CD4-positive, alpha-beta T cell treated with Interleukin-17A for 1 hour (primary cell): ENCODE measurements at regions not wholly inside any gene's neighbourhood (a gene's known extent, or its start where the extent isn't known, plus 50 kb on each side); places are given as distances from the start of the nearest gene placed in this dataset.
"Not testable (repeated sequence)": the region's sequence is repeated elsewhere in the genome, so short reads cannot be mapped to it uniquely, and the experiment has no call there.

ENCODE experiments used
- DNase-seq: peaks from one replicate; pipeline ENCODE4 v3.0.0-alpha.2; 2020

GRCh38 chr2:199216253-199216652 lies 241.5 kb downstream of the SATB2 start:
- DNase-seq: no peak

DNA sequence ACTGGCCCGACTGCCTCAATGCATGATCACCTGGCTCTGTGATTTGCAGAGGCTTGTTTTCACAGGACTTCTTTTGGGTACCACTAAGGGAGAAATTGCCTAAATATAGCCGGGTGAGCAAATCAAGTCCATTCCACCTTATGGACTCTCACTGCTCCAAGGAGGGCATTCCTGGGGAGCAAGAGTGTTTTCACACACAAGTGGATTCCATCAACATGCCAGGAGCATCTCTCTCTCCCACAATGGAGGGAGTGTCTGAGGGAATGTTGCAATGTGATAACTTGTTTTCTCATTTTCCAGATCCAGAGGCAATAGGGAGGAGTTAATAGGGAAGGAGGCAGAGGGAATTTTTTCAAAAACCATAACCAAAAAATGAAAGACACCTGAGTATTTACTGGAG lies 250.7 kb downstream of the SATB2 start:
- no peak for DNase-seq

GRCh38 chr2:199206536-199206935 lies 251.2 kb downstream of the SATB2 start:
- DNase-seq: no peak

- DNase-seq: no peak
These were observed 254.8 kb downstream of the SATB2 start for GRCh38 chr2:199202964-199203363.

DNA sequence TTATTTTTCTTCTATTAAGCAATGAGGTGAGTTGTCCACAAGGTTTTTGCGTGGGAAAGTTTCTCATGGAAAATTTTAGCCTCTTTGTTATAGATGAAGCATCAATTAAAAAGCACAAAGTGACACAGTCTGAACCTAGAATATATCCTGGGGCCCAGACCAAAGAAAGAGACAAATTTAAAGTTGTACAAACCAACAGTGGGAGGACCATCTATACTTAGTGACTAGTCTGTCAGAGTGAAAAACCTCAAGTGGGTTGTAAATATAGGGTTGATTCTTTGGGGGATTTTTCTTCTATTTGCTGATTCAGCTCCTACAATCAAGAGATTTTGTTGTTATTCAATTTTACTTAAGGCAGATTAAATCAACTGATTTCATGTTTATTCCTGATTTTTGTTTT lies 256.2 kb downstream of the SATB2 start:
- DNase-seq: no peak

GRCh38 chr2:199199797-199200196 lies 257.9 kb downstream of the SATB2 start:
- DNase-seq: no peak

DNA sequence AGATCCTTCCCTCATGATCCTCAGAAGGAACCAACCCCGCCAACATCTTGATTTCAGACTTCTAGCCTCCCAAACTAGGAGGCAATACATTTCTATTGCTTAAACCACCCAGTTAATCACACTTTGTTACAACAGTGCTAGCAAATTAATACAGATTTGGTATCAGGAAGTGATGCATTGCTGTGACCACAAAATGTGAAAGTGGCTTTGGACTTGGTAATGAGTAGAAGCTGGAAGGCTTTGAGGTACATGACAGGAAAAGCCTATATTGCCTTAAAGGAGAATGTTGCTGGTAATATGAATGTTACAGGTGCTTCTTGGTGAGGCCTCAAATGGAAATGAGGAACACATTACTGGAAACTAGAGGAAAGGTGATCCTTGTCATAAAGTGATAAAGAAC lies 260.3 kb downstream of the SATB2 start:
- no peak for DNase-seq

DNA sequence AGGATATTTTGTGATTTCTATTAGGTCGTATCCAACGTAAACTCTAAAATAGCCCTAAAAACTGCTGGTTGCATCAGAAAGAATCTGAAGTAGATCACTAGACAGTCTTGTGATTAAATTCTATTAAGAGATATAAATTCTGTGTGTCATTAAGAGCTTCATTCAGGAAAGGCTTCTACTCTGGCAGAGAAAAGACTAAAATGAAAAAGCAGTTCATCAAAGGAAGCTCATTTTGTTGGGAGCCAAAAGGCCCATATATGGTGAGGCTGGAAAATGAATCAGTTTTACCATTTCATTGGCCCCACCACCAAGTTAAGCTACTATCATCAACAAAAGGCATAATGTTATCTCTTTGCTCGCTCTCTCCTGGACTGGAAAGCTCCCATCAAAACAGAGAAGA lies 261.1 kb downstream of the SATB2 start:
- DNase-seq: no peak

DNA sequence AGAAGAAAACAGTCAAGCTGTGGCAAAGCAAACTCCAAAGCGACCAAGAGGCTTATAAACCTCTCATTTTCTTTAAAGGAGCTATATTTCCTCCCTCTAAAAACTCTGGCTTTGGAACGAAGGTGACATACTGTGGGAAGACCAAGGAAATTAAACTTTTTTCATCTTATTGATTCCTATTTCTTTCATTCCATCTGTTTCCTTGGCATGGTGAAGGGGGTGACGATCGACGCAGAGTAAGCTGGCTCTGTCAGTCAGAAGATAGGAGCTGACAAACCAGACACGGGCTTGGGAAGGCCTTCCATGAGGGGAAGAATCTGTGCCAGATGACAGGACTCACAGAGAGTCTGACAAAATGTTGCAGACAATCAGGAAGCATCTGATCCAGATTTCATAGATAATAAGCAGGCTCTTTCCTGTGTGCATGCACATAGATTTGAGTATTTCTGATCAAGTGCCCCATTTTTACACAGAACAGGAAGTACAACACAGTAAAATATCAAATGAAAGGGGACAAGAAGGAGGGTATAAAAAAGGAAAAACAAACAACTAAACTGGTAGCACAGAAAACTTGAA lies 261.7 kb downstream of the SATB2 start:
- no peak for DNase-seq

DNA sequence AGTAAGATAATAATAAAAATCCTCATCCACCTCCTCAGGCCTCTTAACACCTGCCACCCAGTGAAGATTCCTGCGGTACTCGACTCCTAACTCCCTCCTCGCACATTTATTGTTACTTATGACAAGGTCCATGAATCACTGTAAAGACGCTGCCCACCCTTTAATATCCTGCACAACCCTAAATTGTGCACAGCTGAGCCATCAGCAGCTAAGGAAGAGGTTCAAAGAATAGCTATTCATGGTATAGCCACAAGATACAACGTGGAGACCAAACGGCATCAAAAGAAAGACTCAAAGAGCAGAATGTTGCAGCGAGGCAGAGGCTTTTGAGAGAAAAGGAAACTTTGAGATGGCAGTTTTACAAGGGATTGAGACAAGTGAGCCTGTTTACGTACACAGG lies 266.3 kb downstream of the SATB2 start:
- DNase-seq: no peak

- DNase-seq: no peak
These were observed 268.5 kb downstream of the SATB2 start for GRCh38 chr2:199189229-199189628.

- DNase-seq: no peak
These were observed 271.4 kb downstream of the SATB2 start for GRCh38 chr2:199186301-199186751.

DNA sequence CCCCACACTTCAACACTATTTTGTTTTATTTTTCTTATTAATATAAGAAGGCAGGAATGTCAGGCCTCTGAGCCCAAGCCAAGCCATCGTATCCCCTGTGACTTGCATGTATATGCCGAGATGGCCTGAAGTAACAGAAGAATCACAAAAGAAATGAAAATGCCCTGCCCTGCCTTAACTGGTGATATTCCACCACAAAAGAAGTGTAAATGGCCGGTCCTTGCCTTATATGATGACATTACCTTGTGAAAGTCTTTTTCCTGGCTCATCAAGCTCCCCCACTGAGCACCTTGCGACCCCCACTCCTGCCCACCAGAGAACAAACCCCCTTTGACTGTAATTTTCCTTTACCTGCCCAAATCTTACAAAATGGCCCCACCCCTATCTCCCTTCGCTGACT lies 272.6 kb downstream of the SATB2 start:
- DNase-seq: not testable (repeated sequence)

GRCh38 chr2:199163613-199164458 lies 293.9 kb downstream of the SATB2 start:
- DNase-seq: no peak

DNA sequence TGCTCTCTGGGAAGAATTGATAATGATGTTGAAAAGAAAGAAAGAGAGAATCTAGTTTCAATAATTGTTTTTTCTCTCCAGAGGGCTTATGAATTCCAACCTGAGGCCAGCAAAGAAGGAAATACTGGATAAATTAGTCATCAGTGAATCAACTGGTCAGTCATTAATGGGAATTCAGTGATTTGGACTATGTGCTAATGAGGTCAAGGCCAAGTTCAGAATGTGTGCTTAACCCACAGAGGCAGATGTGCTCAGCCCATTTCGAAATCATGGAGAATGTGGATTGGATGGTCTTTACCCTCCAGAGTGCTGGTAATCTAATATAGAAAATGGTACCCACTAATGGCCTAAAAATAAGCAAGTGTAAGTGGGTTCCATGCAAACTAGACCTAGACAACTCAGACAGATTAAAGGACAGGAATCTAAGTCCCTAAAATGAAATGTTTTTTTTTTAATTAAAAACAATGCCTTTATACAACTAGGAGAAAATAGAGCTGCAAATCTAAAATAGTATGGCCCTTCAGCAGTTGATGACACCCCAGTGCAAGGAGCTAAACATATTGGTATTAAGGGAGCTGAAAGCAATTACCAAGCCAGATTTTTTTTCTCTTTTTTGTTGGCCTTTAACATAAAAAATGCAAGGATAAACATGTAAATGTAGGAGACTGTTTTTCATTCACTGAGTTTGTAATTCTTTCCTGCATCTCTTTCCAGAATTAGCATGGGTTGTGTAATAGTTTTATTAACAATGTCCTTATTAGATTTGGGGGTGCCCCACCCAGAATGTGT lies 296.9 kb downstream of the SATB2 start:
- DNase-seq: no peak

DNA sequence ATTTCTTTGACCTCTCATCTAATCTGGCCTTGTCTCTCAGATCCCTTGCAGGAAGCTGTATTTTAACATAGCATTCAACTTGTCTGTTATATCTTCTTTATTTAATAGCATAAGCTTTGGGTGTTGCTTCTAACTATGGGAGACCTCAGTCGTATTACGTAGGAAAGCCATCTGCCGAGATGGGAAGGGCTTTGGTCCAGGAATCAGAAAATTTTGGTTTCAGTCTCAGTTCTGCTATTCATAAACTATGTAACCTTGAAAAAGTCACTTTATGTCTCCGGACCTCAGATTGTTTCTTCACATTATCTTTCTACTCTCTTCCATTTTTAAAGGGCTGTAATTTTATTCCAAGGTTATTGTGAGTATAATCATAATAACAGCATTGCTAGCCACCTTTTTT lies 297.7 kb downstream of the SATB2 start:
- no peak for DNase-seq

- no peak for DNase-seq
These were observed 309.5 kb downstream of the SATB2 start for GRCh38 chr2:199148076-199148845.

GRCh38 chr2:199147216-199147615 lies 310.5 kb downstream of the SATB2 start:
- no peak for DNase-seq

GRCh38 chr2:199144546-199144945 lies 313.2 kb downstream of the SATB2 start:
- no peak for DNase-seq

GRCh38 chr2:199144036-199144435 lies 313.7 kb downstream of the SATB2 start:
- no peak for DNase-seq

DNA sequence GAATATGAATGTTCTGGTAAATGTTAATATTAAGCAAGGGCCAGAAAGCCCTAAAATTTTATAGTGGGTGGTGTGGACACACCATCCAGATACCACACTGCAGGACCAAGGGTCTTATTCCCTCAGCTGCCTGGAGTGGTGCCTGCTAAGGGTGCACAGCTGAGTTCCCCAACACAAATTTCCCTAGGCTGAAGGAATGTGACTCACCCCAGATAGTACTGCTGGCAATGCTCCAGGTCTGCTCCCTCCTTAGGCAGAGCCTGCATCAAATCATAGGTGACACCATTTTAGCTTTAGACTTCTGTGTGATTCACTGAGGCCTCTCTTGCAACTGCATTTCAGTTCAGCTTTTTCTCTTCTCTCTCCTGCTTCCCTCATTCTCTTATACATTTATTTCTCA lies 321.1 kb downstream of the SATB2 start:
- DNase-seq: no peak

DNA sequence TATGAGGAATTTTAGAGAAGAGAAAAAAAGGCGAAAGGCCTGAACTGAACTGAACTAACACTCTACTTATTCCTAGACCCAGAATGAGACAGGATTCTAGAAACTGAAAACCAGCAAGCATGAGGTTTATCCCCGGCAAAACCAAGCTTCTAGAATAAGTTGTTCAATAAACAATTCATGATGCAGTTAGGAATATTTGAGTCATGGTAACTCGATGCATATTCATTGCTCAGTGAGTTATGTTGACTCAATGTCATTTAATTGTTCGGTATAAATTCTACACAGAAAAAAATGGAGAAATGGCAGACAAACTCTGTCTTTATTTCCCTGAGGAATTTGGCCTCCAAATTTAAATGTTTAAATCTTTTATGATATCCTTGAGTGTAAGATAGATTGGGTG lies 321.5 kb downstream of the SATB2 start:
- DNase-seq: no peak

GRCh38 chr2:199131876-199132275 lies 325.9 kb downstream of the SATB2 start:
- no peak for DNase-seq
